Subcutaneous abdominal adipose tissue (tissue), 5 donors: ENCODE measurements at regions not wholly inside any gene's neighbourhood (a gene's known extent, or its start where the extent isn't known, plus 50 kb on each side); places are given as distances from the start of the nearest gene placed in this dataset.

ENCODE experiments used
- H3K27ac ChIP-seq: one replicate; pipeline ENCODE4 v1.7.0; 2013; ENCODE audit warnings: low read depth, mild to moderate bottlenecking, inconsistent platforms, low read length, moderate library complexity
- H3K27me3 ChIP-seq, 5 donors: one replicate each; pipeline ENCODE4 v1.7.0; 2013; ENCODE audit warnings: low read length in 5 of 5, inconsistent platforms in 1 of 5; ENCODE audit not compliant: control insufficient read depth in 5 of 5, insufficient read depth in 4 of 5
- H3K36me3 ChIP-seq, 5 donors: one replicate each; pipeline ENCODE4 v1.7.0; 2013; ENCODE audit warnings: low read length in 5 of 5; ENCODE audit not compliant: control insufficient read depth in 5 of 5, insufficient read depth in 5 of 5
- H3K4me1 ChIP-seq, 5 donors: one replicate each; pipeline ENCODE4 v1.7.0; 2013; ENCODE audit warnings: low read length in 5 of 5, mild to moderate bottlenecking in 3 of 5, moderate library complexity in 1 of 5; ENCODE audit not compliant: control insufficient read depth in 5 of 5, insufficient read depth in 5 of 5
- H3K4me3 ChIP-seq, 5 donors: one replicate each; pipeline ENCODE4 v1.7.0; 2013; ENCODE audit warnings: low read length in 5 of 5, low read depth in 1 of 5
- H3K9ac ChIP-seq, 5 donors: one replicate each; pipeline ENCODE4 v1.7.0; 2013; ENCODE audit warnings: low read length in 5 of 5, mild to moderate bottlenecking in 4 of 5, moderate library complexity in 3 of 5
- H3K9me3 ChIP-seq, 5 donors: one replicate each; pipeline ENCODE4 v1.7.0; 2013; ENCODE audit warnings: low read length in 5 of 5; ENCODE audit not compliant: control insufficient read depth in 5 of 5
- donor health status: healthy.
- donor health status: healthy.
- donor health status: healthy.
- donor health status: healthy.
- donor health status: healthy.

DNA sequence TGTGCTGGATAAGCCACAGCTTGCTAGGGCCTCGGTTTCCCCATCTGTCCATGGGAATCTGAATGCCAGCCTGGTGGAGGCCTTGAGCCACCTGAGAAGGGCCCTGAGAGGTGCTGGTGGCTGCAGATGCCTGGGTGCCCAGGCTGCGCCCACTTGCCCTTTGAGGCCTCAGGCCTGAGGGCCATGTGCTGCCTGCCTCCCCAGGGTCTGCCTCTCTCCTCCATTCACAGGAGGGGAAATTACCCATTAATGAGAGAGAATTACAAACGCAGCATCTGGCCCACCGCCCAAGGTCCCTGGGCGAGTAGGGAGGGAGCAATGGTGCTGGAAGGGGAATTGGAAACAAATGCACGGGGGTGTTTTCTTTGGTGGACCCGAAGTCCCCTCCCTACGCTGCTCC, 59.6 kb downstream of the BARX1 start:
- no peak overlapping the region for H3K27ac ChIP-seq
- H3K36me3 ChIP-seq, result no peaks in the 10 kb centered on the region
- peaks cover 0 to 3% (median 3%) of the 10 kb centered on the region in 5 donors for H3K27me3 ChIP-seq
- H3K4me1 ChIP-seq, result no peaks in the 10 kb centered on the region
- H3K4me3 ChIP-seq, result no peak overlapping the region
- H3K9ac ChIP-seq, result no peak overlapping the region
- peaks cover 0 to 30% (median 17%) of the 10 kb centered on the region in 5 donors for H3K9me3 ChIP-seq

DNA sequence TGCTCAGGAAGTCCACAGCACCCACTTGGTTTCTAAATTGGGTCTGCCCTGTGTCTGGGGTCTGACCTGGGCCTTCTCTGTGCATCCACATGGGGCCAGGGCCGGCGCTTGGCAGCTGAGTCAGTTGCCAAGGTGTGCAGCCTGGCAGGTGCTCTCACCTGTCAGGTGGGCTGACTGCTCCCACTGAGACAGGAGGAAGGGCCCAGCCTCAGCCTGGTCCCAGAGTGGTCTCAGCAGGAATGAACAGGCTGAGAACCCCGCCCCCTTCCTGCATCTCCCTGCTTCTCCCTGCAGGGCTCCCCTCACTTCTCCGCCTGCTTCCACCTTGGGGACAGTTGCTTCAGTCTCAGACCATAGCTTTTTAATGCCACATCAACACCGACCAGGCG, 60.5 kb downstream of the BARX1 start:
- peaks cover 0 to 3% (median 0%) of the 10 kb centered on the region in 5 donors for H3K27me3 ChIP-seq
- H3K27ac ChIP-seq, result no peak overlapping the region
- peaks cover 0 to 22% (median 16%) of the 10 kb centered on the region in 5 donors for H3K9me3 ChIP-seq
- no peaks in the 10 kb centered on the region for H3K36me3 ChIP-seq
- no peak overlapping the region for H3K9ac ChIP-seq
- H3K4me1 ChIP-seq, result no peaks in the 10 kb centered on the region
- H3K4me3 ChIP-seq, result no peak overlapping the region

DNA sequence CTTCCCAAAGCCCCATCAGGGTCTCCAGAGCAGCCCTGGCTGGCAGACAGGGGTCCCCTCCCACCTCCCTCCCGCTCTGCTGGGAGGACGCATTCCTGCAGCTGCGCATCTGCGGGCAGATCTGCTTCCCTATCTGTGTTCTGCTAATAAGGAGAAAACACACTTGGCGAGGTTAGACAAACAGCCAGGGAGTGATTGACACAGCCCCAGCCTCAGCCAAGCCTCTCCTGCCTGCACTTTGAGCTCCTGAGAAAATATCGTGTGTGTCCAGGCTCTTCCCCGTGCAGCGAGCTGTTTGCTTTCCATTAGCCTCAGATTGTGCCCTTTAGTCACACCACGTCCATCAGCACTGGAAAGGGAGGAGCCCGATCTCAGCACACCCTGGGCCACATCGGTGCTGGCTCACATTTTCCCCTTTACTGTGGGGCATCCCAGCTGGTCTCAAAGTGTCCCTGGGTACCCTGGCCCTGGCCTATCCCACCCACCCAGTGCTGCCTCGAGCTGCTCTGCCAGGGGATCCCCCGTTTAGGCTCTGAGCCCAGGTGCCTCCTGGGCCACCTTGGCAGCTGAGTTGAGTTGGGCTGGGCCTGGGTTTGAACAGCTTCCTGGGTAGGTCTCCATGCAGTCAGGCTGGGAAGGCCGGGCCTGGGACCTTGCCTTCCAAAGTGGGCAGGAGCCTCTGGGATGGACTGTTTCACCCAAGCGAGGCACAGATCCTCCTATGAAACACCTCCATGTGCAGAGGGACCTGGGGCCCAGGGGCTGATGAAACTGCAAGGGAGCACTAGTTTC, 61.1 kb downstream of the BARX1 start:
- H3K36me3 ChIP-seq, result no peaks in the 10 kb centered on the region
- no peak overlapping the region for H3K4me3 ChIP-seq
- no peak overlapping the region for H3K9ac ChIP-seq
- H3K27me3 ChIP-seq, result peaks cover 0 to 3% (median 0%) of the 10 kb centered on the region in 5 donors
- H3K4me1 ChIP-seq, result no peaks in the 10 kb centered on the region
- no peak overlapping the region for H3K27ac ChIP-seq
- H3K9me3 ChIP-seq, result peaks cover 0 to 22% (median 16%) of the 10 kb centered on the region in 5 donors

DNA sequence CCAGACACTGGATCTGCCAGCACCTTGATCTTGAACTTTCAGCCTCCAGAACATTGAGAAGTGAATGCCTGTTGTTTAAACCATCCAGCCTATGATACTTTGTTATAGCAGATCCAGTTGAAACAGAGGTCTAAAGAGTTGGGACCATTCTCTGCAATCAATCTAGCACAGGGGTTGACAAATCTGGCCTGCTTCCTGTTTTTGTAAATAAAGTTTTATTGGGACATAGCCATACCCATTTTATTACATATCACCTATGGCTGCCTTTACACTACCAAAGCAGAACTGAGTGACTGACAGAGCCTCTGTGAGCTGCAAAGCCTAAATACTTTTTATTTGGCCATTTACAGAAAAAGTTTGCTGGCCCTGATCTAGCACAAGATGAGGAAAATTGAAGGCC, 62.0 kb downstream of the BARX1 start:
- H3K27ac ChIP-seq, result no peak overlapping the region
- H3K4me1 ChIP-seq, result no peaks in the 10 kb centered on the region

DNA sequence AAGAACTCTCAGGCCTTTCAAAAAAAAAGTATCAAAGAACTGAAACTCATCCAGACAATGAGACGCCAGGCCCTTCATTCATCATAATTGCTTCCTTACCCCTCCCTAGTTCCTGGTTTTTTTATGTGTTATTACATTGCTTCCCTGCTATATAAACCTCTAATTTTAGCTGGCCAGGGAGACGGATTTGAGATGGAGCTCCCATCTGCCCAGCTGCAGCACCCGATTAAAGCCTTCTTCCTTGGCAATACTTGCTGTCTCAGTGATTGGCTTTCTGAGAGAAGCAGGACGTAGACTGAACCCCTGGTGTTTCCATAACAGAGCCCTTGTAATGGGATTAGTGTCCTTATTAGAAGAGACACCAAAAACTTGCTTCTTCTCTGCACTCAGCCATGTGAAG, 62.4 kb downstream of the BARX1 start:
- Histone ChIP-seq H3K9me3 (peaks cover 0 to 22% (median 16%) of the 10 kb centered on the region in 5 donors), H3K9ac (no peak overlapping the region), H3K4me3 (no peak overlapping the region)

More for the DNA sequence above, 62.0 kb downstream of the BARX1 start:
- Histone ChIP-seq H3K4me3 (no peak overlapping the region), H3K9me3 (peaks cover 0 to 22% (median 16%) of the 10 kb centered on the region in 5 donors), H3K9ac (no peak overlapping the region), H3K36me3 (no peaks in the 10 kb centered on the region), H3K27me3 (peaks cover 0 to 3% (median 0%) of the 10 kb centered on the region in 5 donors)

DNA sequence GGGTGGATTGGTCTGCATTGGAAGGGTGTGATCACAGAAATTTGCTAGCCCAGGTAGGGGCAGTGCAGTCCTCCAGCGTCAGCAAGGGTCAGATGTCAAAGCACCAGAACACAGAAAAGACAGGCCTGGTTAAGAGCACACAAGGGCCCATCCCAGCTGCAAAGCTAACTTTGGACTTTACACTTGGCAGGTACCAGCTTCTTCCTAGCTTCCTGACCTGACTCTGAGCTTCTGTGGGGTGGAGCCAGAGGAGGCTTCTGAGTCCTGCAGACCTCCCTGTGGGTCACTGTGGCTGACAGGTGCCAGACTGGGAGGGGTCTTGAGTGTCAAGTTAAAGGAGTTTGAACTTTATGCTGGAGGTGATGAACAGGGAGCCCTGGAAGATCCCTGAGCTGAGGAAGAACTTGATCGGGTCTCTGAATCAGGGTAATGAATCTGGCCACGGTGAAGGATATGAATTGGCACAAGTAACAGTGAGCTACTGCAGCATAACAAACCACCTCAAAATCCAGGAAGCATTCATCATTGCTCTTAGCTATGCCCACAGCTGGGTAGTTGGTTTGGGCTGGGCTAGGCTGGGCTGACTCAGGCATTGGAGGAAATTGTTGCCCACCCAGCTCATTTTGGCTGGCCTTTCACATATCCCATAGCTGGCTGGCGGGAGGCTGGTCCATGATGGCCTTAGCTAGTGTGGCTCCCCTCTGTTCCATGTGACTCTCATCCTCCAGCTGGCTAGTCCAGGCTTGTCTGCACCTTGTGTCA, 63.4 kb downstream of the BARX1 start:
- Histone ChIP-seq H3K9me3 (peaks cover 0 to 22% (median 16%) of the 10 kb centered on the region in 5 donors), H3K4me1 (no peaks in the 10 kb centered on the region), H3K27ac (no peak overlapping the region), H3K36me3 (no peaks in the 10 kb centered on the region), H3K9ac (no peak overlapping the region), H3K4me3 (no peak overlapping the region), H3K27me3 (peaks cover 0 to 7% (median 0%) of the 10 kb centered on the region in 5 donors)

More for the DNA sequence above, 62.4 kb downstream of the BARX1 start:
- Histone ChIP-seq H3K27ac (no peak overlapping the region), H3K36me3 (no peaks in the 10 kb centered on the region), H3K4me1 (no peaks in the 10 kb centered on the region), H3K27me3 (peaks cover 0 to 3% (median 0%) of the 10 kb centered on the region in 5 donors)

DNA sequence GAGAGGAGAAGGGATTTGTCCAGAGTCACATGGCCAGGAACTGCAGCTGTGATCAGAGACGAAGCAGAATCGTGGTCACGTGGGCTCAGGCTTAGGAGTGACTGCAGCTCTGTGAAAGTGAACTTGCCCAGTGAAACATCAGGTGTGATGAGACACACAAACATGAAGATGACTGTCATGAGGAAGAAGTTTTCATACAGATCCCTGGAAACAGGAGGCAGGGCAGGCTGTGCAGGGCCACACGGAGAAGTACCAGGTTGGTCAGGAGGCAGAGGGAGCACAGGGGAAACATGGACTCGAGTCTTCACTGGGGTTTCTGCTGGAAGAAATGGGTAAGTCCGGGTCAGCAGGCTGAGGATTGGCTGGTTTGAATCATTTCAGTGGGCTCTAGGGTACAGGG, 64.1 kb downstream of the BARX1 start:
- no peaks in the 10 kb centered on the region for H3K4me1 ChIP-seq
- H3K27me3 ChIP-seq, result peaks cover 0 to 7% (median 0%) of the 10 kb centered on the region in 5 donors
- no peak overlapping the region for H3K9ac ChIP-seq
- H3K36me3 ChIP-seq, result no peaks in the 10 kb centered on the region
- H3K27ac ChIP-seq, result no peak overlapping the region
- H3K9me3 ChIP-seq, result peaks cover 0 to 22% (median 16%) of the 10 kb centered on the region in 5 donors
- H3K4me3 ChIP-seq, result no peak overlapping the region

DNA sequence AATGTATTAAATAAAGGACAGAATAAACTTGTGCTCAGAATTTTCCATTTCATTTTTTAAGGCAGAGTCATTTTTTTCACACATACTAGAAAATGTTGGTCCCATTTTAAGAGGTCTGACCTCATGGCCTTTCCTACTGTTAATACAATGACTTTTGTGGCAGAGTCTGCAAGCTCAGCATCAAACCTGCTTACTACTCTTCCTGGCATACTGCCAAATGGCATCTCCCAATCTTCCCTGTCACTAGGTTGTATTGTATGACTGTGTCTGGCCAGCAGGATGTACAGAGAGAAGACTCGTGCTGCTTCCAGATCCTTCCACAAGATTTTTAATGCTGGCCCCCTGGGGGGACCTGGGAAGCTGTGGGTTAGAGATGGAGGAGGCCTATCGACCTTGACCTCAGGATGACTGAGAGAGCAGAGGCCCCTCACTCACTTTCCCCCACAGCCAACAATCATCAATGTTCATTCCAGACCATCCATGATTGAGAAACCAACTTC, 64.7 kb downstream of the BARX1 start:
- H3K27ac ChIP-seq, result no peak overlapping the region
- no peak overlapping the region for H3K9ac ChIP-seq

DNA sequence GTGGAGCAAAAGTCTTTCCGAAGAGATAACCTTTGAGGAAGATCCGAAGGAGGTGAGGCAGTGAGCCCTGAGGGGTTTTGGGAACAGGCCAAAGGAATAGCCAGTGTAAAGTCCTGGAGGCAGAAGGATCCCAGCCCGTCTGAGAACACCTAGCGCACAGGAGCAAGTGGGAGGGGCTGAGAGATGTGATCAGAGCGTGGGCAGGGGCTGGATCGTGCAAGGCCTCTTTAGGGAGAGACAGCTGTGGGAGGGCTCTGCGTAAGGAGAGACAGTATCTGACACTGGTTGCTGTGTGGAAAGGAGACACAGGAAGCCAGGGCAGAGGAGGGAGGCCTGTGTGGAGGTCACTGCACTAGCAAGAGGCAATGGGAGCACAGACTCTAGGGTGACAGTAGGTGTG, 68.2 kb downstream of the BARX1 start:
- Histone ChIP-seq H3K9me3 (peaks cover 0 to 6% (median 1%) of the 10 kb centered on the region in 5 donors), H3K4me1 (no peaks in the 10 kb centered on the region), H3K9ac (no peak overlapping the region), H3K36me3 (no peaks in the 10 kb centered on the region), H3K27ac (no peak overlapping the region), H3K27me3 (peaks cover 0 to 12% (median 0%) of the 10 kb centered on the region in 5 donors), H3K4me3 (no peak overlapping the region)

More for the DNA sequence above, 64.7 kb downstream of the BARX1 start:
- H3K36me3 ChIP-seq, result no peaks in the 10 kb centered on the region
- peaks cover 0 to 7% (median 0%) of the 10 kb centered on the region in 5 donors for H3K27me3 ChIP-seq
- H3K9me3 ChIP-seq, result peaks cover 0 to 22% (median 16%) of the 10 kb centered on the region in 5 donors
- H3K4me1 ChIP-seq, result no peaks in the 10 kb centered on the region
- H3K4me3 ChIP-seq, result no peak overlapping the region

DNA sequence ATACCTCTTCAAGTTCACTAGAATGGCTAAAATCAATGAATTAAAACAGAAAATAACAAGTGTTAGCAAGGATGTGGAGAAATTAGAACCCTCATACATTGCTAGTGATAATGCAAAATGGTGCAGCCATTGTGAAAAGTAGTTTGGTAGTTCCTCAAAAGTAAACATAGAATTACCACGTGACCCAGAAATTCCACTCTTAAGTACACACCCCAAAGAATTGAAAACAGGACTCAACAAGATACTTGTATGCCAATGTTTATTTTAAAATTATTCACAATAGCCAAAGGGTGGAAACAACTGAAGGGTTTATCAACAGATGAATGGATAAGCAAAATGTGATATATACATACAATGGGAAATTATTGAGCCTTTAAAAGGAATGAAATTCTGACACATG, 70.3 kb downstream of the BARX1 start:
- Histone ChIP-seq H3K27ac (no peak overlapping the region), H3K4me1 (no peaks in the 10 kb centered on the region), H3K9me3 (no peaks in the 10 kb centered on the region), H3K9ac (no peak overlapping the region), H3K36me3 (no peaks in the 10 kb centered on the region), H3K4me3 (no peak overlapping the region), H3K27me3 (peaks cover 0 to 9% (median 0%) of the 10 kb centered on the region in 5 donors)
